Retina (tissue), 1 donor: ENCODE measurements at regions not wholly inside any gene's neighbourhood (a gene's known extent, or its start where the extent isn't known, plus 50 kb on each side); places are given as distances from the start of the nearest gene placed in this dataset.

Experiments used
- DNase-seq: peaks from one replicate; pipeline ENCODE4 v3.0.0-alpha.2; 2016

- peak; percentile 91 for DNase-seq
These were observed 103.6 kb downstream of the UCHL1 start for GRCh38 chr4:41360214-41360920.

- peak; percentile 90 for DNase-seq
These were observed 104.4 kb downstream of the UCHL1 start for GRCh38 chr4:41360921-41361793.

- DNase-seq: no peak
These were observed 105.2 kb downstream of the UCHL1 start for GRCh38 chr4:41361794-41362526.

- peak; percentile 19 for DNase-seq
These were observed 106.1 kb downstream of the UCHL1 start for GRCh38 chr4:41362621-41363383.

GRCh38 chr4:41363384-41363981 lies 106.8 kb downstream of the UCHL1 start:
- no peak for DNase-seq

- DNase-seq: no peak
These were observed 108.1 kb downstream of the UCHL1 start for GRCh38 chr4:41364876-41365275.

- no peak for DNase-seq
These were observed 109.0 kb downstream of the UCHL1 start for GRCh38 chr4:41365681-41366080.

- no peak for DNase-seq
These were observed 110.3 kb downstream of the UCHL1 start for GRCh38 chr4:41366911-41367517.

GRCh38 chr4:41369680-41370079 lies 113.0 kb downstream of the UCHL1 start:
- DNase-seq: no peak

- no peak for DNase-seq
These were observed 116.5 kb downstream of the UCHL1 start for GRCh38 chr4:41373221-41373620.

GRCh38 chr4:41374490-41374889 lies 117.8 kb downstream of the UCHL1 start:
- no peak for DNase-seq

GRCh38 chr4:41375561-41375960 lies 118.8 kb downstream of the UCHL1 start:
- no peak for DNase-seq

GRCh38 chr4:41377196-41377595 lies 120.5 kb downstream of the UCHL1 start:
- no peak for DNase-seq

GRCh38 chr4:41379230-41379629 lies 122.5 kb downstream of the UCHL1 start:
- no peak for DNase-seq

- DNase-seq: no peak
These were observed 123.9 kb downstream of the UCHL1 start for GRCh38 chr4:41380511-41381157.

GRCh38 chr4:41381384-41381783 lies 124.7 kb downstream of the UCHL1 start:
- DNase-seq: no peak

GRCh38 chr4:41384992-41385391 lies 128.3 kb downstream of the UCHL1 start:
- DNase-seq: no peak

GRCh38 chr4:41385481-41385880 lies 128.8 kb downstream of the UCHL1 start:
- no peak for DNase-seq

- DNase-seq: no peak
These were observed 131.4 kb downstream of the UCHL1 start for GRCh38 chr4:41388080-41388479.

GRCh38 chr4:41389356-41389755 lies 132.6 kb downstream of the UCHL1 start:
- no peak for DNase-seq

- no peak for DNase-seq
These were observed 133.9 kb downstream of the UCHL1 start for GRCh38 chr4:41390661-41391060.
